CD1c-positive myeloid dendritic cell (primary cell): ENCODE measurements at regions not wholly inside any gene's neighbourhood (a gene's known extent, or its start where the extent isn't known, plus 50 kb on each side); places are given as distances from the start of the nearest gene placed in this dataset.

ENCODE experiments used
- DNase-seq: peaks from one replicate; pipeline ENCODE4 v3.0.0-alpha.2; 2016; ENCODE audit errors: extremely low spot score

GRCh38 chr1:54497338-54497737 lies 50.7 kb upstream of the ACOT11 start:
- no peak for DNase-seq

- no peak for DNase-seq
These were observed 52.1 kb upstream of the ACOT11 start for GRCh38 chr1:54495954-54496353.

- no peak for DNase-seq
These were observed 54.4 kb upstream of the ACOT11 start for GRCh38 chr1:54493608-54494007.

GRCh38 chr1:54490361-54491248 lies 57.4 kb upstream of the ACOT11 start:
- DNase-seq, result no peak

GRCh38 chr1:54489627-54490250 lies 58.3 kb upstream of the ACOT11 start:
- no peak for DNase-seq

- peak; percentile 84 for DNase-seq
These were observed 59.0 kb upstream of the ACOT11 start for GRCh38 chr1:54488779-54489626.

- DNase-seq, result peak; percentile 93
These were observed 59.8 kb upstream of the ACOT11 start for GRCh38 chr1:54488065-54488750.

- no peak for DNase-seq
These were observed 60.4 kb upstream of the ACOT11 start for GRCh38 chr1:54487571-54488050.

- no peak for DNase-seq
These were observed 61.1 kb upstream of the ACOT11 start for GRCh38 chr1:54486907-54487306.

GRCh38 chr1:54485416-54485815 lies 62.6 kb upstream of the ACOT11 start:
- DNase-seq, result peak; percentile 42

GRCh38 chr1:54483875-54484437 lies 64.1 kb upstream of the ACOT11 start:
- DNase-seq, result no peak

GRCh38 chr1:54481201-54481884 lies 66.7 kb upstream of the ACOT11 start:
- no peak for DNase-seq

- no peak for DNase-seq
These were observed 67.5 kb upstream of the ACOT11 start for GRCh38 chr1:54480525-54480848.

- no peak for DNase-seq
These were observed 68.0 kb upstream of the ACOT11 start for GRCh38 chr1:54479841-54480524.

GRCh38 chr1:54479251-54479650 lies 68.8 kb upstream of the ACOT11 start:
- DNase-seq, result no peak

GRCh38 chr1:54477153-54477561 lies 70.9 kb upstream of the ACOT11 start:
- DNase-seq, result no peak

GRCh38 chr1:54476530-54477109 lies 70.4 kb upstream of the SSBP3 start:
- no peak for DNase-seq

GRCh38 chr1:54475946-54476516 lies 69.8 kb upstream of the SSBP3 start:
- DNase-seq, result no peak

GRCh38 chr1:54475357-54475881 lies 69.2 kb upstream of the SSBP3 start:
- DNase-seq, result no peak
